ENCODE measurements at regions not wholly inside any gene's neighbourhood (a gene's known extent, or its start where the extent isn't known, plus 50 kb on each side); places are given as distances from the start of the nearest gene placed in this dataset.
"Not testable (repeated sequence)": the region's sequence is repeated elsewhere in the genome, so short reads cannot be mapped to it uniquely, and the experiment has no call there.

- H3K27me3 Mint-ChIP-seq, result no peaks in the 10 kb centered on the region
- no peak for DNase-seq
- POLR2A ChIA-PET, result no interaction called here
- WGBS (ENCODE audit: insufficient coverage), result 0% methylated on average over 2 of the region's 4 CpGs
- Histone ChIP-seq H3K36me3 (ENCODE audit: control insufficient read depth in 2 of 2, extremely low read depth in 1 of 2, insufficient read depth in 1 of 2, low read length in 1 of 2) (no peaks in the 10 kb centered on the region), H3K4me1 (ENCODE audit: control insufficient read depth in 1 of 2, extremely low read depth in 1 of 2, insufficient read depth in 2 of 2, low read length in 2 of 2) (no peaks in the 10 kb centered on the region), H3K27ac (ENCODE audit: low read length) (no peak overlapping the region), H3K4me3 (ENCODE audit: control insufficient read depth in 1 of 2, extremely low read depth in 1 of 2, low read length in 1 of 2) (no peak overlapping the region), H3K9me3 (no peaks in the 10 kb centered on the region), H3K27me3 (replicated peaks in 1 of 2; ENCODE audit: control insufficient read depth in 2 of 2, extremely low read depth in 1 of 2, insufficient read depth in 2 of 2, low read length in 1 of 2) (no peaks in the 10 kb centered on the region)
- H3K27ac Mint-ChIP-seq, result no peak overlapping the region
- CTCF ChIA-PET, result no interaction called here
- no peaks in the 10 kb centered on the region for H3K36me3 Mint-ChIP-seq
- H3K4me3 Mint-ChIP-seq, result no peak overlapping the region
- ATAC-seq (replicated peaks in 1 of 4), result no peak
- H3K4me1 Mint-ChIP-seq, result no peaks in the 10 kb centered on the region
- peaks cover 26 to 56% (median 31%) of the 10 kb centered on the region in 3 donors for H3K9me3 Mint-ChIP-seq
These were observed 984.4 kb upstream of the AUTS2 start for GRCh38 chr7:68613897-68614296.

- WGBS (ENCODE audit: insufficient coverage), result 66% methylated on average over 2 of the region's 3 CpGs
- POLR2A ChIA-PET, result no interaction called here
- CTCF ChIA-PET, result interaction anchor here in 1 of 2 donors (0.5 kb wide), 1 partner anchor 60 kb away, joined by 3 read pairs; no protein-coding TSS in a partner anchor
- H3K4me3 ChIP-seq (ENCODE audit: control insufficient read depth in 1 of 2, extremely low read depth in 1 of 2, low read length in 1 of 2), result no peak overlapping the region
- H3K4me1 Mint-ChIP-seq, result no peaks in the 10 kb centered on the region
- H3K27me3 ChIP-seq (replicated peaks in 1 of 2; ENCODE audit: control insufficient read depth in 2 of 2, extremely low read depth in 1 of 2, insufficient read depth in 2 of 2, low read length in 1 of 2), result no peaks in the 10 kb centered on the region
- no peak for DNase-seq
- ATAC-seq (replicated peaks in 1 of 4), result no peak
- no peaks in the 10 kb centered on the region for H3K4me1 ChIP-seq (ENCODE audit: control insufficient read depth in 1 of 2, extremely low read depth in 1 of 2, insufficient read depth in 2 of 2, low read length in 2 of 2)
- H3K27ac ChIP-seq (ENCODE audit: low read length), result no peak overlapping the region
- no peak overlapping the region for H3K27ac Mint-ChIP-seq
- H3K9me3 Mint-ChIP-seq, result peaks cover 12 to 39% (median 28%) of the 10 kb centered on the region in 3 donors
- no peaks in the 10 kb centered on the region for H3K27me3 Mint-ChIP-seq
- no peaks in the 10 kb centered on the region for H3K36me3 ChIP-seq (ENCODE audit: control insufficient read depth in 2 of 2, extremely low read depth in 1 of 2, insufficient read depth in 1 of 2, low read length in 1 of 2)
- no peaks in the 10 kb centered on the region for H3K9me3 ChIP-seq
- no peaks in the 10 kb centered on the region for H3K36me3 Mint-ChIP-seq
- H3K4me3 Mint-ChIP-seq, result no peak overlapping the region
These were observed 978.7 kb upstream of the AUTS2 start for GRCh38 chr7:68619526-68619925.

GRCh38 chr7:68622500-68622899 lies 975.8 kb upstream of the AUTS2 start:
- Histone ChIP-seq H3K27ac (ENCODE audit: low read length) (no peak overlapping the region), H3K27me3 (replicated peaks in 1 of 2; ENCODE audit: control insufficient read depth in 2 of 2, extremely low read depth in 1 of 2, insufficient read depth in 2 of 2, low read length in 1 of 2) (no peaks in the 10 kb centered on the region), H3K36me3 (ENCODE audit: control insufficient read depth in 2 of 2, extremely low read depth in 1 of 2, insufficient read depth in 1 of 2, low read length in 1 of 2) (no peaks in the 10 kb centered on the region), H3K4me1 (ENCODE audit: control insufficient read depth in 1 of 2, extremely low read depth in 1 of 2, insufficient read depth in 2 of 2, low read length in 2 of 2) (no peaks in the 10 kb centered on the region), H3K9me3 (no peaks in the 10 kb centered on the region), H3K4me3 (ENCODE audit: control insufficient read depth in 1 of 2, extremely low read depth in 1 of 2, low read length in 1 of 2) (no peak overlapping the region)
- Mint-ChIP-seq H3K4me1 (no peaks in the 10 kb centered on the region), H3K27me3 (no peaks in the 10 kb centered on the region), H3K27ac (no peak overlapping the region), H3K4me3 (no peak overlapping the region), H3K36me3 (no peaks in the 10 kb centered on the region), H3K9me3 (peaks cover 0 to 25% (median 20%) of the 10 kb centered on the region in 3 donors)
- ATAC-seq (replicated peaks in 1 of 4) (no peak), DNase-seq (no peak)
- WGBS (ENCODE audit: insufficient coverage), result 80% methylated on average over 1 of the region's 3 CpGs
- ChIA-PET CTCF (no interaction called here), POLR2A (no interaction called here)

- no peak for ATAC-seq (replicated peaks in 1 of 4)
- CTCF ChIA-PET, result no interaction called here
- Histone ChIP-seq H3K4me3 (ENCODE audit: control insufficient read depth in 1 of 2, extremely low read depth in 1 of 2, low read length in 1 of 2) (no peak overlapping the region), H3K4me1 (ENCODE audit: control insufficient read depth in 1 of 2, extremely low read depth in 1 of 2, insufficient read depth in 2 of 2, low read length in 2 of 2) (no peaks in the 10 kb centered on the region), H3K27ac (ENCODE audit: low read length) (no peak overlapping the region), H3K27me3 (replicated peaks in 1 of 2; ENCODE audit: control insufficient read depth in 2 of 2, extremely low read depth in 1 of 2, insufficient read depth in 2 of 2, low read length in 1 of 2) (no peaks in the 10 kb centered on the region), H3K36me3 (ENCODE audit: control insufficient read depth in 2 of 2, extremely low read depth in 1 of 2, insufficient read depth in 1 of 2, low read length in 1 of 2) (no peaks in the 10 kb centered on the region), H3K9me3 (no peaks in the 10 kb centered on the region)
- H3K4me1 Mint-ChIP-seq, result no peaks in the 10 kb centered on the region
- H3K36me3 Mint-ChIP-seq, result no peaks in the 10 kb centered on the region
- peaks cover 0 to 20% (median 15%) of the 10 kb centered on the region in 3 donors for H3K9me3 Mint-ChIP-seq
- H3K4me3 Mint-ChIP-seq, result no peak overlapping the region
- no peaks in the 10 kb centered on the region for H3K27me3 Mint-ChIP-seq
- POLR2A ChIA-PET, result no interaction called here
- no CpG with 5 or more reads among the region's 1 CpG for WGBS (ENCODE audit: insufficient coverage)
- no peak overlapping the region for H3K27ac Mint-ChIP-seq
- no peak for DNase-seq
These were observed 975.2 kb upstream of the AUTS2 start for GRCh38 chr7:68623030-68623429.

DNA sequence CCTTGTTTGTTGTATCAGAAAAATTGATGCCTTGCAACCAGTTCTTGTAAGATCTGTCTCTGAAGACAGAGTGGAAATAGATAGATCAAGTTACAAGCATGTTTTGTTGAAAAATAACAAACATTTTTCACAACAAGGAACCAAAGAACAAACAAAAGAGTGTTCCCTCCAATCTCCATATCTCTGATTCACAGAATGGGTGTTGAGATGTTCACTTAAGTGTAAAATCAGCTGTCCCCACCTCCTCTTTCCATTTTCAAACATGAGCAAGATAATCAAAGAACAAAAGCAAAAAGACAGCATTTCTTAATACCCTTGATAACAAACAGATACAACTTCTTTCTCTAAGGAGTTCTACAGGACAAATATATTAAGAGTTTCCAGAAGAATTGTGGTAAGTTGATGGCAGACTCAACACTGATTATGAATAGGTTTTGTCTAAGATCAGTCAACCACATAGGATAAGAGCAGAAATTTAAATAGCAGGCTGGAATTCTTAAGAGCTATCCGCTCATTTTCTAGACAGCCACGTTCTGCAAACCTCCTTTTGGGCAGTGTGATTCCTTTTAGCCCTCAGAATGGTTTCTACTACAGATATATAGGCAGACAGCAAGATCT lies 970.9 kb upstream of the AUTS2 start:
- no peak overlapping the region for H3K27ac Mint-ChIP-seq
- H3K36me3 Mint-ChIP-seq, result no peaks in the 10 kb centered on the region
- H3K4me3 Mint-ChIP-seq, result no peak overlapping the region
- CTCF ChIA-PET, result no interaction called here
- H3K27ac ChIP-seq (ENCODE audit: low read length), result no peak overlapping the region
- H3K27me3 ChIP-seq (replicated peaks in 1 of 2; ENCODE audit: control insufficient read depth in 2 of 2, extremely low read depth in 1 of 2, insufficient read depth in 2 of 2, low read length in 1 of 2), result no peaks in the 10 kb centered on the region
- no peaks in the 10 kb centered on the region for H3K4me1 Mint-ChIP-seq
- POLR2A ChIA-PET, result no interaction called here
- H3K36me3 ChIP-seq (ENCODE audit: control insufficient read depth in 2 of 2, extremely low read depth in 1 of 2, insufficient read depth in 1 of 2, low read length in 1 of 2), result no peaks in the 10 kb centered on the region
- no peaks in the 10 kb centered on the region for H3K9me3 ChIP-seq
- H3K9me3 Mint-ChIP-seq, result peaks cover 9 to 34% (median 22%) of the 10 kb centered on the region in 3 donors
- WGBS (ENCODE audit: insufficient coverage), result 42% methylated on average over 2 of the region's 2 CpGs
- H3K4me3 ChIP-seq (ENCODE audit: control insufficient read depth in 1 of 2, extremely low read depth in 1 of 2, low read length in 1 of 2), result no peak overlapping the region
- no peaks in the 10 kb centered on the region for H3K27me3 Mint-ChIP-seq
- DNase-seq (no peak), ATAC-seq (replicated peaks in 1 of 4) (no peak)
- H3K4me1 ChIP-seq (ENCODE audit: control insufficient read depth in 1 of 2, extremely low read depth in 1 of 2, insufficient read depth in 2 of 2, low read length in 2 of 2), result no peaks in the 10 kb centered on the region

DNA sequence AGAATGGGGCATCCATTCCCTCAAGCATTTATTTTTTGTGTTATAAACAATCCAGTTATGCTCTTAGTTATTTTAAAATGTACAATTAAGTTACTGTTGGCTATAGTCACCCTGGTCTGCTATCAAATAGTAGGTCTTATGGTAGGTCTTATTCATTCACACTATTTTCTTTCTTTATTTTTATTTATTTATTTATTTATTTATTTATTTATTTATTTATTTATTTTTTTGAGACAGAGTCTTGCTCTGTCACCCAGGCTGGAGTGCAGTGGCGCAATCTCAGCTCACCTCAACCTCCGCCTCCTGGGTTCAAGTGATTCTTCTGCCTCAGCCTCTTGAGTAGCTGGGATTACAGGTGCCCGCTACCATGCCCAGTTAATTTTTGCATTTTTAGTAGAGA lies 967.4 kb upstream of the AUTS2 start:
- H3K27ac Mint-ChIP-seq; H3K9me3 ChIP-seq; CTCF ChIA-PET; H3K4me1 Mint-ChIP-seq; H3K27ac ChIP-seq (ENCODE audit: low read length); H3K36me3 ChIP-seq (ENCODE audit: control insufficient read depth in 2 of 2, extremely low read depth in 1 of 2, insufficient read depth in 1 of 2, low read length in 1 of 2); H3K27me3 Mint-ChIP-seq; H3K4me1 ChIP-seq (ENCODE audit: control insufficient read depth in 1 of 2, extremely low read depth in 1 of 2, insufficient read depth in 2 of 2, low read length in 2 of 2); DNase-seq; H3K36me3 Mint-ChIP-seq; H3K27me3 ChIP-seq (replicated peaks in 1 of 2; ENCODE audit: control insufficient read depth in 2 of 2, extremely low read depth in 1 of 2, insufficient read depth in 2 of 2, low read length in 1 of 2); H3K4me3 ChIP-seq (ENCODE audit: control insufficient read depth in 1 of 2, extremely low read depth in 1 of 2, low read length in 1 of 2); H3K4me3 Mint-ChIP-seq; POLR2A ChIA-PET; ATAC-seq (replicated peaks in 1 of 4): not testable (repeated sequence)
- H3K9me3 Mint-ChIP-seq, result peaks cover 10 to 26% (median 22%) of the 10 kb centered on the region in 3 donors
- whole genome bisulfite sequencing (ENCODE audit: insufficient coverage), result no CpG with 5 or more reads among the region's 3 CpGs

DNA sequence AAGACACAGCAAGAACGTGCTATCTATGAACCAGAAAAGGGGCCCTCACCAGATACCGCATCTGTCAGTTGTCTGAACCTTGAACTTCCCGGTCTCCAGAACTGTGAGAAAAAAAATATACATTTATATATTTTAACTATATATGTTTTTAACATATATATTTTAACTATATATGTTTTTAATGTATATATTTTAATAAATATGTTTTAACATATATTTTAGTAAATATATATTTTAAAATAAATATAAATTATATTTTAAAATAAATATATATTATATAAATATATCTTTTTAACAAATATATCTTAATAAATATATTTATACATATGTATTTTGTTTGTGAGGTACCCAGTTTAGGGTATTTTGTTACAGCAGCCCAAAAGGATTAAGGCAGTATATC lies 958.2 kb upstream of the AUTS2 start:
- Mint-ChIP-seq H3K27me3 (no peaks in the 10 kb centered on the region), H3K27ac (no peak overlapping the region), H3K36me3 (no peaks in the 10 kb centered on the region), H3K4me3 (no peak overlapping the region), H3K9me3 (peaks cover 7 to 18% (median 13%) of the 10 kb centered on the region in 3 donors), H3K4me1 (no peaks in the 10 kb centered on the region)
- Histone ChIP-seq H3K4me3 (ENCODE audit: control insufficient read depth in 1 of 2, extremely low read depth in 1 of 2, low read length in 1 of 2) (no peak overlapping the region), H3K27ac (ENCODE audit: low read length) (no peak overlapping the region), H3K9me3 (no peaks in the 10 kb centered on the region), H3K4me1 (ENCODE audit: control insufficient read depth in 1 of 2, extremely low read depth in 1 of 2, insufficient read depth in 2 of 2, low read length in 2 of 2) (no peaks in the 10 kb centered on the region), H3K36me3 (ENCODE audit: control insufficient read depth in 2 of 2, extremely low read depth in 1 of 2, insufficient read depth in 1 of 2, low read length in 1 of 2) (no peaks in the 10 kb centered on the region), H3K27me3 (replicated peaks in 1 of 2; ENCODE audit: control insufficient read depth in 2 of 2, extremely low read depth in 1 of 2, insufficient read depth in 2 of 2, low read length in 1 of 2) (no peaks in the 10 kb centered on the region)
- no CpG with 5 or more reads among the region's 3 CpGs for WGBS (ENCODE audit: insufficient coverage)
- DNase-seq, result no peak
- ATAC-seq (replicated peaks in 1 of 4), result no peak
- ChIA-PET CTCF (no interaction called here), POLR2A (no interaction called here)
